HEK293 (cell line): ENCODE measurements at regions not wholly inside any gene's neighbourhood (a gene's known extent, or its start where the extent isn't known, plus 50 kb on each side); places are given as distances from the start of the nearest gene placed in this dataset.

ENCODE experiments used
- YY1 ChIP-seq: fragments of 450-650 bp; formaldehyde crosslinking; IDR thresholded peaks from 2 replicates; pipeline ENCODE4 v1.5.1; 2018; ENCODE audit warnings: missing biosample characterization, missing genetic modification characterization
- ZNF121 ChIP-seq: fragments of 450-650 bp; formaldehyde crosslinking; IDR thresholded peaks from 2 replicates; pipeline ENCODE4 v1.5.1; 2016; ENCODE audit warnings: missing biosample characterization, missing genetic modification characterization
- ZNF274 ChIP-seq, 2 experiments: fragments of 200-500 bp in 1 of 2; fragments of 450-650 bp in 1 of 2; sonication (Bioruptor generic) in 1 of 2; formaldehyde crosslinking in 1 of 2; IDR thresholded peaks; 2 replicates each; pipeline versions ENCODE4 v1.5.1 to v1.6.1; 2014 to 2016; ENCODE audit warnings: borderline replicate concordance in 1 of 2, inconsistent platforms in 1 of 2, low read length in 1 of 2, missing biosample characterization in 1 of 2, missing genetic modification characterization in 1 of 2
- ZNF837 ChIP-seq: fragments of 450-650 bp; formaldehyde crosslinking; IDR thresholded peaks from 2 replicates; pipeline ENCODE4 v1.5.1; 2016; ENCODE audit warnings: missing biosample characterization, missing genetic modification characterization
- TF ChIP-seq, protein P1 (sequence below): fragments of 450-650 bp; formaldehyde crosslinking; conservative IDR thresholded peaks from 2 replicates; pipeline ENCODE4 v1.5.1; 2016; ENCODE audit warnings: low read depth, missing biosample characterization, missing genetic modification characterization
- TF ChIP-seq, protein P2 (sequence below): fragments of 450-650 bp; formaldehyde crosslinking; IDR thresholded peaks from 2 replicates; pipeline ENCODE4 v1.5.1; 2016; ENCODE audit warnings: missing biosample characterization, missing genetic modification characterization

DNA sequence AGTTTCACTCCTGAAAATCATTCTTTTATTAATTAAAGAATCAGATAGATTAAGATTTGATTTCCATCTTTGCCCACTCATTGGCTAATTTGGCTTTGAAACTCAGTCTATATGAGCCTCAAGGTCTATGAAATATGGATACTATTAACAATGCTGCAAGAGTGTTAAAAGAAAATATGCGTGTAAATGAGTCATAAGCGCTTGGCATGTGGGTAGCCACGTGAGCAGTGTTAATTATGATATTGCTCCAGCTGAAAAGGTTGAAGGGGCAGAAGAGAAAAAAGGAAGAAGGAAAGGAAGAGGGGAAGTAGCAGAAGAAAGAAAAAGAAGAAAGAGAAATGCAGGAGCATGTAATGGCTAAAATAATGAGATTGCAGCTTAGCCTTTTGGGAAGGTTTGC is 151.4 kb downstream of the CHRM3 start:
- TF ChIP-seq YY1 (tag by site-specific recombination), result no peak
- TF ChIP-seq ZNF837 (tag by site-specific recombination), result no peak
- TF ChIP-seq, protein P1, sequence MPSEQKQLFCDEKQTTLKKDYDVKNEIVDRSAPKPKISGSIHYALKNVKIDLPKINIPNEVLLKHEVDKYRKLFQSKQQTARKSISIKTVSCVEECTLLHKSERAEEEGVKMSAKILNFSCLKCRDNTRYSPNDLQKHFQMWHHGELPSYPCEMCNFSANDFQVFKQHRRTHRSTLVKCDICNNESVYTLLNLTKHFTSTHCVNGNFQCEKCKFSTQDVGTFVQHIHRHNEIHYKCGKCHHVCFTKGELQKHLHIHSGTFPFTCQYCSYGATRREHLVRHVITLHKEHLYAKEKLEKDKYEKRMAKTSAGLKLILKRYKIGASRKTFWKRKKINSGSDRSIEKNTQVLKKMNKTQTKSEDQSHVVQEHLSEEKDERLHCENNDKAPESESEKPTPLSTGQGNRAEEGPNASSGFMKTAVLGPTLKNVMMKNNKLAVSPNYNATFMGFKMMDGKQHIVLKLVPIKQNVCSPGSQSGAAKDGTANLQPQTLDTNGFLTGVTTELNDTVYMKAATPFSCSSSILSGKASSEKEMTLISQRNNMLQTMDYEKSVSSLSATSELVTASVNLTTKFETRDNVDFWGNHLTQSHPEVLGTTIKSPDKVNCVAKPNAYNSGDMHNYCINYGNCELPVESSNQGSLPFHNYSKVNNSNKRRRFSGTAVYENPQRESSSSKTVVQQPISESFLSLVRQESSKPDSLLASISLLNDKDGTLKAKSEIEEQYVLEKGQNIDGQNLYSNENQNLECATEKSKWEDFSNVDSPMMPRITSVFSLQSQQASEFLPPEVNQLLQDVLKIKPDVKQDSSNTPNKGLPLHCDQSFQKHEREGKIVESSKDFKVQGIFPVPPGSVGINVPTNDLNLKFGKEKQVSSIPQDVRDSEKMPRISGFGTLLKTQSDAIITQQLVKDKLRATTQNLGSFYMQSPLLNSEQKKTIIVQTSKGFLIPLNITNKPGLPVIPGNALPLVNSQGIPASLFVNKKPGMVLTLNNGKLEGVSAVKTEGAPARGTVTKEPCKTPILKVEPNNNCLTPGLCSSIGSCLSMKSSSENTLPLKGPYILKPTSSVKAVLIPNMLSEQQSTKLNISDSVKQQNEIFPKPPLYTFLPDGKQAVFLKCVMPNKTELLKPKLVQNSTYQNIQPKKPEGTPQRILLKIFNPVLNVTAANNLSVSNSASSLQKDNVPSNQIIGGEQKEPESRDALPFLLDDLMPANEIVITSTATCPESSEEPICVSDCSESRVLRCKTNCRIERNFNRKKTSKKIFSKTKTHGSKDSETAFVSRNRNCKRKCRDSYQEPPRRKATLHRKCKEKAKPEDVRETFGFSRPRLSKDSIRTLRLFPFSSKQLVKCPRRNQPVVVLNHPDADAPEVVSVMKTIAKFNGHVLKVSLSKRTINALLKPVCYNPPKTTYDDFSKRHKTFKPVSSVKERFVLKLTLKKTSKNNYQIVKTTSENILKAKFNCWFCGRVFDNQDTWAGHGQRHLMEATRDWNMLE (tag by site-specific recombination), result no peak
- no peak for TF ChIP-seq ZNF121
- no peak for TF ChIP-seq ZNF274 (IDR thresholded peaks at IDR 0.05; ENCODE audit: low read length)
- no peak for TF ChIP-seq ZNF274 (tag by site-specific recombination; IDR thresholded peaks at IDR 0.05; ENCODE audit: borderline replicate concordance)
- TF ChIP-seq, protein P2, sequence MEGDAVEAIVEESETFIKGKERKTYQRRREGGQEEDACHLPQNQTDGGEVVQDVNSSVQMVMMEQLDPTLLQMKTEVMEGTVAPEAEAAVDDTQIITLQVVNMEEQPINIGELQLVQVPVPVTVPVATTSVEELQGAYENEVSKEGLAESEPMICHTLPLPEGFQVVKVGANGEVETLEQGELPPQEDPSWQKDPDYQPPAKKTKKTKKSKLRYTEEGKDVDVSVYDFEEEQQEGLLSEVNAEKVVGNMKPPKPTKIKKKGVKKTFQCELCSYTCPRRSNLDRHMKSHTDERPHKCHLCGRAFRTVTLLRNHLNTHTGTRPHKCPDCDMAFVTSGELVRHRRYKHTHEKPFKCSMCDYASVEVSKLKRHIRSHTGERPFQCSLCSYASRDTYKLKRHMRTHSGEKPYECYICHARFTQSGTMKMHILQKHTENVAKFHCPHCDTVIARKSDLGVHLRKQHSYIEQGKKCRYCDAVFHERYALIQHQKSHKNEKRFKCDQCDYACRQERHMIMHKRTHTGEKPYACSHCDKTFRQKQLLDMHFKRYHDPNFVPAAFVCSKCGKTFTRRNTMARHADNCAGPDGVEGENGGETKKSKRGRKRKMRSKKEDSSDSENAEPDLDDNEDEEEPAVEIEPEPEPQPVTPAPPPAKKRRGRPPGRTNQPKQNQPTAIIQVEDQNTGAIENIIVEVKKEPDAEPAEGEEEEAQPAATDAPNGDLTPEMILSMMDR (tag by site-specific recombination), result no peak
